ENCODE measurements at regions not wholly inside any gene's neighbourhood (a gene's known extent, or its start where the extent isn't known, plus 50 kb on each side); places are given as distances from the start of the nearest gene placed in this dataset.

GRCh38 chr16:8380311-8380710 is 210.0 kb downstream of the TMEM114 start:
- Mint-ChIP-seq H3K4me3 (ENCODE audit: unreplicated experiment) (no peak overlapping the region), H3K27me3 (ENCODE audit: unreplicated experiment) (no peaks in the 10 kb centered on the region)

GRCh38 chr16:8377864-8378263 is 212.4 kb downstream of the TMEM114 start:
- Mint-ChIP-seq H3K4me3 (ENCODE audit: unreplicated experiment) (no peak overlapping the region), H3K27me3 (ENCODE audit: unreplicated experiment) (no peaks in the 10 kb centered on the region), H3K27ac (ENCODE audit: unreplicated experiment) (no peak overlapping the region), H3K36me3 (ENCODE audit: unreplicated experiment) (no peaks in the 10 kb centered on the region), H3K4me1 (ENCODE audit: unreplicated experiment) (no peaks in the 10 kb centered on the region), H3K9me3 (ENCODE audit: unreplicated experiment) (peaks cover 48% of the 10 kb centered on the region)
- no peak for DNase-seq (ENCODE audit: extremely low spot score, unreplicated experiment)
- no peak for TF ChIP-seq CTCF (IDR thresholded peaks at IDR 0.05)

More at GRCh38 chr16:8380311-8380710, 210.0 kb downstream of the TMEM114 start:
- no peaks in the 10 kb centered on the region for H3K36me3 Mint-ChIP-seq (ENCODE audit: unreplicated experiment)
- DNase-seq (ENCODE audit: extremely low spot score, unreplicated experiment) = no peak
- TF ChIP-seq CTCF (IDR thresholded peaks at IDR 0.05) = no peak
- no peak overlapping the region for H3K27ac Mint-ChIP-seq (ENCODE audit: unreplicated experiment)
- no peaks in the 10 kb centered on the region for H3K4me1 Mint-ChIP-seq (ENCODE audit: unreplicated experiment)
- H3K9me3 Mint-ChIP-seq (ENCODE audit: unreplicated experiment) = peaks cover 58% of the 10 kb centered on the region

- no peak for DNase-seq (ENCODE audit: extremely low spot score, unreplicated experiment)
- no peaks in the 10 kb centered on the region for H3K27me3 Mint-ChIP-seq (ENCODE audit: unreplicated experiment)
- H3K36me3 Mint-ChIP-seq (ENCODE audit: unreplicated experiment) = no peaks in the 10 kb centered on the region
- no peak for TF ChIP-seq CTCF (IDR thresholded peaks at IDR 0.05)
- H3K9me3 Mint-ChIP-seq (ENCODE audit: unreplicated experiment) = peaks cover 44% of the 10 kb centered on the region
- no peaks in the 10 kb centered on the region for H3K4me1 Mint-ChIP-seq (ENCODE audit: unreplicated experiment)
- no peak overlapping the region for H3K4me3 Mint-ChIP-seq (ENCODE audit: unreplicated experiment)
- H3K27ac Mint-ChIP-seq (ENCODE audit: unreplicated experiment) = no peak overlapping the region
These were observed 213.5 kb downstream of the TMEM114 start for GRCh38 chr16:8376858-8377257.

- no peak for TF ChIP-seq CTCF (IDR thresholded peaks at IDR 0.05)
- Mint-ChIP-seq H3K9me3 (ENCODE audit: unreplicated experiment) (peaks cover 44% of the 10 kb centered on the region), H3K4me3 (ENCODE audit: unreplicated experiment) (no peak overlapping the region), H3K4me1 (ENCODE audit: unreplicated experiment) (no peaks in the 10 kb centered on the region), H3K27ac (ENCODE audit: unreplicated experiment) (no peak overlapping the region), H3K36me3 (ENCODE audit: unreplicated experiment) (no peaks in the 10 kb centered on the region), H3K27me3 (ENCODE audit: unreplicated experiment) (no peaks in the 10 kb centered on the region)
- no peak for DNase-seq (ENCODE audit: extremely low spot score, unreplicated experiment)
These were observed 213.9 kb downstream of the TMEM114 start for GRCh38 chr16:8376430-8376829.

GRCh38 chr16:8375232-8375587 is 215.1 kb downstream of the TMEM114 start:
- H3K4me1 Mint-ChIP-seq (ENCODE audit: unreplicated experiment) = no peaks in the 10 kb centered on the region
- no peak overlapping the region for H3K4me3 Mint-ChIP-seq (ENCODE audit: unreplicated experiment)
- no peak for DNase-seq (ENCODE audit: extremely low spot score, unreplicated experiment)
- peaks cover 44% of the 10 kb centered on the region for H3K9me3 Mint-ChIP-seq (ENCODE audit: unreplicated experiment)
- H3K27me3 Mint-ChIP-seq (ENCODE audit: unreplicated experiment) = no peaks in the 10 kb centered on the region
- no peaks in the 10 kb centered on the region for H3K36me3 Mint-ChIP-seq (ENCODE audit: unreplicated experiment)
- TF ChIP-seq CTCF (IDR thresholded peaks at IDR 0.05) = no peak
- no peak overlapping the region for H3K27ac Mint-ChIP-seq (ENCODE audit: unreplicated experiment)
